Stimulated activated CD8-positive, alpha-beta memory T cell treated with anti-CD3 and anti-CD28 coated beads, Interleukin-4, amount 100 ng/mL, for 48 hours (primary cell): ENCODE measurements at regions not wholly inside any gene's neighbourhood (a gene's known extent, or its start where the extent isn't known, plus 50 kb on each side); places are given as distances from the start of the nearest gene placed in this dataset.
A peak's percentile ranks its signal among the peaks of the same experiment; 100 is the strongest.
"Not testable (repeated sequence)": the region's sequence is repeated elsewhere in the genome, so short reads cannot be mapped to it uniquely, and the experiment has no call there.

Experiments used
- DNase-seq: peaks from one replicate; pipeline ENCODE4 v3.0.0-alpha.2; 2020

- no peak for DNase-seq
Observed at GRCh38 chr12:38016602-38017001, 300.0 kb upstream of the ALG10B start.

- no peak for DNase-seq
Observed at GRCh38 chr12:38025916-38026315, 290.7 kb upstream of the ALG10B start.

- DNase-seq: no peak
Observed at GRCh38 chr12:38053113-38053512, 263.5 kb upstream of the ALG10B start.

GRCh38 chr12:38053655-38054464 lies 262.7 kb upstream of the ALG10B start:
- DNase-seq: peak; percentile 23

GRCh38 chr12:38056701-38057689 lies 259.6 kb upstream of the ALG10B start:
- no peak for DNase-seq

GRCh38 chr12:38099686-38100085 lies 216.9 kb upstream of the ALG10B start:
- no peak for DNase-seq

- DNase-seq: no peak
Observed at GRCh38 chr12:38101753-38102152, 214.8 kb upstream of the ALG10B start.

GRCh38 chr12:38102197-38102596 lies 214.4 kb upstream of the ALG10B start:
- no peak for DNase-seq

- DNase-seq: no peak
Observed at GRCh38 chr12:38110026-38110699, 206.4 kb upstream of the ALG10B start.

GRCh38 chr12:38113991-38114390 lies 202.6 kb upstream of the ALG10B start:
- no peak for DNase-seq

GRCh38 chr12:38116968-38117367 lies 199.6 kb upstream of the ALG10B start:
- no peak for DNase-seq

- DNase-seq: no peak
Observed at GRCh38 chr12:38118632-38119031, 197.9 kb upstream of the ALG10B start.

GRCh38 chr12:38120438-38120837 lies 196.1 kb upstream of the ALG10B start:
- DNase-seq: no peak

GRCh38 chr12:38123028-38123427 lies 193.5 kb upstream of the ALG10B start:
- DNase-seq: not testable (repeated sequence)

- no peak for DNase-seq
Observed at GRCh38 chr12:38123566-38124246, 192.9 kb upstream of the ALG10B start.

GRCh38 chr12:38124247-38125012 lies 192.1 kb upstream of the ALG10B start:
- DNase-seq: no peak

GRCh38 chr12:38132139-38132538 lies 184.4 kb upstream of the ALG10B start:
- no peak for DNase-seq

- no peak for DNase-seq
Observed at GRCh38 chr12:38137287-38137686, 179.3 kb upstream of the ALG10B start.

- no peak for DNase-seq
Observed at GRCh38 chr12:38137716-38138115, 178.9 kb upstream of the ALG10B start.

- DNase-seq: peak; percentile 84
Observed at GRCh38 chr12:38138225-38139221, 178.1 kb upstream of the ALG10B start.
